IPS-NIHi7 (cell line): ENCODE measurements at regions not wholly inside any gene's neighbourhood (a gene's known extent, or its start where the extent isn't known, plus 50 kb on each side); places are given as distances from the start of the nearest gene placed in this dataset.
A peak's percentile ranks its signal among the peaks of the same experiment; 100 is the strongest.

ENCODE experiments used
- DNase-seq: peaks from one replicate; pipeline ENCODE4 v3.0.0; 2012; ENCODE audit warnings: mixed read lengths; ENCODE audit errors: extremely low spot score

DNA sequence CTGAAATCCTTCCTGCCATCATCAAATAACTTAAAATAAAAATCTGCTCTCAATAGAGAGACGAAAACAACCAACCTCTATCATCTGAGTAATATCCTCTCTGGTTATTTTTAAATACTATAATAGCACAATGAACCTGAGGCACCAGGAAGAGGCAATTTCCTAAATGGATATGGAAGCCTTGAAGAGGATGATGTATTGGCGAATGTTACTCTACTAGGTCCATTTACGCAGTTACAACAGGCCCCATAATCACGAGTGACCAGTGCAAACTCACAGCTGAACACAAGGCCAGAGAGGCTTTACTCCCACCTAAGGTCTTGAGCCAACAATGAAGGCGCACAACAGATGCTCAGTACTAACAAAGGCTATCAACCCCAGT lies 678.8 kb upstream of the NR3C2 start:
- no peak for DNase-seq

DNA sequence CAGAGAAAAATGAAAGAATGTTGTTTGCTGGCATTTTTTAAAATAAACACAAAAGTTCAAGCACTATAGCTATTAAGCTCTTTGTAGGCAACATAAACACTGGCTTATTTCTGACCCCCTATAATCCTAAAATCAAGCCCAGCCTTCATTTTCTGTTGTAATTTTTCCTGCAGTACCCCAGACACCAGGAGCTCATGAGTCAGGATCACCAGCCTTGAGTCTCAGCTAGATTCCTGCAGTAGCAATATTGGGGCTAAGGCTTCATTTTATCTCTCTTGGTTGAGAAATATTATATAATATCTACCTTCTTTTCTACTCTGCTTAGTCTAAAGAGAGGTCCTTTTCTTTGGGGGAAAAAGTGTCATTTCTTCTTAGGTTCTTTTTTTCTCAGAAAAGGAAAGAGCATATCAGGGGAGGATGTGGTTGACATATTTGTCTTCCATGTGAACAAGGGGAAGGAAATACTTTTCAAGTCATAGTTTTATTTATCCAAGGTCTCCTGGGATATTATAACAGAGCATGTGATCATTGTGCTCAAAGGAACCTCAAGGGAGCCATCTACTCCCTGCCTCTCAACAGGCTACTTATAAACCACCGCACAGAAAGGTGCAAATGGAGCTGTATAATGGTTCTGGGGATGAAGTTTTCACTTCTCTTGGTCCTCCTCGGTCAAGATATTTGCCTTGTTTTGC lies 678.3 kb upstream of the NR3C2 start:
- DNase-seq, result no peak

DNA sequence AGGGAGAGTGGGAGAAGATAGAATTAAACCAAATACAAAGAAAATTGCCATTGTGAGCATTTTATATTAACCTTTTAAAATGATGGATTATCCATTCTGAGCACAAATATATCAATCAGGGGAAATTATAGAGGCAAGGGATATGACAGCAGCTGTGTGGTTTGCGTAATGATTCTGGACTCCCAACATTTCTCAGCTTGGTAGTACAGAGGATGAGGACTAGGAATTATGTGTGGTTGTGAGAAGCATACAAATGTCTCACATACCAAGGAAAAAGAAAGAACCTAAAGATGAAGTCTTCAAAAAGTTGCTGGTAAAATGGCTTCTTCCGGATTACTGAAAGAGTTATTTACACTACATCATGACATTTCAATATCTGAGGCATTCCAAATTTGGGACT lies 674.6 kb upstream of the NR3C2 start:
- DNase-seq, result no peak

- no peak for DNase-seq
These were observed 671.7 kb upstream of the NR3C2 start for GRCh38 chr4:149113804-149114430.

DNA sequence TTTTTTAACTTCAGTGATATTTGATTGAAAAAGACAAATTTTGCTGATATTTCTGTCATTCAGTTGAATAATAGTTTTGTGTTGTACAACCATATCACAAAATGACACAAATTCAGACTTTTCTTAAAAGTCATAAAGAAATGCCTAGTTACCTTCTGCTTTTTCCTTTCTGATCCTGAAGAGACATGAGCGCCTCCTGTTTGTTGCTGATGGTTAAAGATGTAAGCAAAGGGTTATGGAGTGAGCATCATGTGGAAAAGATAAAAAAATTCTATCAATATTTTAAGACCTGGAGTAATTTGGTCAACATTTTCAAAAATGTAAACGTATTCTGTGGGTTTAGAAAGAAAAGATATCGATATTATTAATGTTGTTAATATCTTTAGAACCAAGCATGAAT lies 669.9 kb upstream of the NR3C2 start:
- no peak for DNase-seq

DNA sequence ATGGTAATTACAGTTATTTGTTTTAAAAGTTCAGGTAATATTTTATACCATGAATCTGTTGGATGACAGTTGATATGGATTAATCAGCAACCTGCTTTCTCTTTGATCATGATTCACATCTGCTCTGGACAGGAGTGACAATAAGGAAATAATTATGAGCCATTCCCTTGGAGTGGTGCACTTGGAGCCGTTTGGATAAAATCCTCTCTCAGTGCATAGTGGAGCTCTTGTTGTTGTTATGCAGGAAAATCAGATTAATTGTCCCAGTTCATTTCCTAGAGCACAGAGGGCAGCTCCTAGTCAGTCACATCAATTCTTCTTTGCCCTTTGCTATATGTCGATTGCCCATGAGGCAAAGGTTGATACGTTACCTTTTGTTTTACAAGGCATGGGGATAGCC lies 668.3 kb upstream of the NR3C2 start:
- no peak for DNase-seq

GRCh38 chr4:149108626-149109025 lies 666.4 kb upstream of the NR3C2 start:
- no peak for DNase-seq

DNA sequence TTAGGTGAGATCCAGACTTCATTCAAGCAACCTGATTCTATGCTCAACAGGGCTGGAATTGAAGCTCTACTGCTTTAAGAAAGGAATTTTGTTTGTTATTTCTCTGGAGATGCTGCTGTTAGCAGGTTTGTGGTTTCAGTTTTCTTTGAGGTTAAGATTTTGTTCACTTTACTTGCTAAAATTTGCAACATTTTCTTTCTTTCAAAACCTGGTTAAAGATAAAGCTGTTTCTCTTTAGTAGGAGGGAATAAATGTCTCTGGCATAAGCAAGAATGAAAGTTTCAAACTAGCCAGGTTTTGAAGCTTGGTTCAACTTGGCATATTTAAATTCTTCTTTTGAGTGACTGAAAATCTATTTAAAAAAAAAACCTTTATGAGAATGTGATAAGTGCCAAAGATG lies 660.6 kb upstream of the NR3C2 start:
- no peak for DNase-seq

- no peak for DNase-seq
These were observed 659.4 kb upstream of the NR3C2 start for GRCh38 chr4:149101649-149102048.

DNA sequence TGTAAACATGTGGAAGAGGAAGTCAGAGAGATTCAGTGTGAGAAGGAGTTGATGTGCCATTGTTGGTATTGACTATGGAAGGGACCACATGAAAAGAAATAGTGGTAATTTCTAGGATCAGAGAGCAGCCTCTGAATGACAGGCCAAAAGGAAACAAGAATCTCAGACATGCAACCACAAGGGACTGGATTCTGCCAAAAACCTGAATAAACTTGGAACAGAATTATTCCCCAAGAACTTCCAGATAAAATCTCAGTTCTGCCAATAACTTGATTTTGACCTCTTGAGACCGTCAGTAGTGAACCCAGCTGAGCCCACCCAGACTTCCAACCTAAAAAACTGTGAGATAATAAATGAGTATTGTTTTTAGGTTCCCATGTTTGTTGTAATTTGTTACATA lies 653.6 kb upstream of the NR3C2 start:
- DNase-seq, result no peak

DNA sequence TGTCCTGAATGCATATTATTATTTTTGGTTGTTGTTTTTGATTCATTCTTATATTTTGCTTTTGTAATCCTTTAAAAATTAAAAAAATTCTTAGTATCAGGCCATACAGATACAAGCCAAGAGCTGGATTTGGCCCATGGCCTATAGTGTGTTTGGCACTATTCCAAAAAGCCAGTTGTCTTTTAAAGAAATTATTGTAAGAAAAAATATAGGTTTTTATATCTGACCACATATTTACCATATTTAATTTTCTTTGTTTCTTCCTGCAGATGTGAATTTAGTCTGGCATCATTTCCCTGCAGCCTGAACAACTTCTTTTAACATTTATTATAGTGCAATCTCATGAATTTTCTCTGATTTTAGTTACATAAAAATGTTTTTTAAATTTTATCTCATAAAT lies 652.8 kb upstream of the NR3C2 start:
- no peak for DNase-seq

DNA sequence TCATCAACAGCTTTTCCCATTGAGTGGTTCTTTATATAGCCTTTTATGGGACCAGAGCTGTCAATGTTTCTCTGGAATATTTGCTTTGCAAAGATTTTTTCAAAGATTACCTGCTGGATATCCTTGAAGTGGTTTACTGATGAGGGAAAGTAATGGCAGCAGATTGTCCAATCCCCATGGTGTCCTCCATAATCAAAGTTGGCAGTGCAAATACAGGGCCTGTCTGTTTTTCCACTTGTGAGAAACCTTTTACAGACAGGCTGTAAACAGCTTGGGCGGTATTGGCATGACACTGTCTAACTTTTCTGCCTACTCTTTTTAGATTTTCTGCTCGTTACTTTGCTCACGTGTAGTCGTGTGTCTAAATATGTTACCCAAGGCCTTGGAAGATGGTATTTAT lies 641.9 kb upstream of the NR3C2 start:
- DNase-seq, result no peak

DNA sequence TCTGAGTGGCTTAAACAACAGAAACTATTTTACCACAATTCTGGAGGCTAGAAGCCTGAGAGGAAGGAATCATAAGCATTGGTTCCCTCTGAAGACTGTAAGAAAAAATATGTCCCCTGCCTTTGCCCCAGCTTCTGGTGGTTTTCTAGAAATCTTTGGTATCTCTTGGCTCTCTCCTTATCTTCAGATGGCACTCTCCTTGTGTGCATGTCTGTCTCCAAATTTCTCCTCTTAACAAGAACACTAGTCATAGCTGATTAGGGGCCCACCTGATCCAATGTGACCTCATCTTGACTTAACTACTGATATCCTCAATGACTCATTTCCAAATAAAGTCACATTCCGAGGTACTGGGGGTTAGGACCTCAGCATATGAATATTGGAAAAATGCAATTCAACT lies 635.0 kb upstream of the NR3C2 start:
- no peak for DNase-seq

DNA sequence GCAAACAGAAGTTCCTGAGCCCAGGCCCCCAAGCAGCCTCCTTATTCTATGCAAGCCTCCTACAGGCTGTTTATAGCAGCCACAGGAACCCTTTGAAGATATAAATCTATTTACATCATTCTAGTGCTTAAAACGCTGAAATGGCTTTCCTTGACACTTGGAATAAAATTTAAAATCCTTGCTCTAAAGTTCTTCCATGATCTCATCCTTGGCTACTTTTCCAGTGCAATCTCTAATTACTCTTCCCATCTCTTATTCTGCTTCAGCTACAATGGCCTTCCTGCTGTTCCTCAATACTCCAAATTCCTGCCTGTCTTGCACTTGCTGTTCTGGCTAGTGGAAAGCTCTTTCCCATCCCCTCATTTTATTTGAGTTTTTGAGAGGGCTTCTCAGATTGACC lies 634.2 kb upstream of the NR3C2 start:
- DNase-seq, result no peak

DNA sequence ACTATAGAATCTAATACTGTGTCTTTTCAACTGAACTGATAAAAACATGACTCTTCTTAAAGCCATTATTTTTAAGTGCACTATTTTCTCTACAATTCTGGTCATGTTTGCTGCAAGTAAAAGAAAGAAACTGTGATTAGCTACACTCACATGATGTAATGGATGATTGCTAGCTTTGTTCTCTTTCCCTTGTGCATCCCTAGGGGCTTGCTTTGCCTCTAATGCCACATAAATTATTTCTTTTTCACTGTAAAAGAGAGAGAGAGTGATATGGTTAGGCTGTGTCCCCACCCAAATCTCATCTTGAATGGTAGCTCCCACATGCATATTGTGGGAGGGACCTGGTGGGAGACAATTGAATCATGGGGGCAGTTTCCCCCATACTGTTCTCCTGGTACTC lies 630.2 kb upstream of the NR3C2 start:
- DNase-seq, result no peak

- no peak for DNase-seq
These were observed 623.5 kb upstream of the NR3C2 start for GRCh38 chr4:149065753-149066152.

- DNase-seq, result no peak
These were observed 620.8 kb upstream of the NR3C2 start for GRCh38 chr4:149062997-149063396.

- no peak for DNase-seq
These were observed 615.4 kb upstream of the NR3C2 start for GRCh38 chr4:149057594-149057993.

DNA sequence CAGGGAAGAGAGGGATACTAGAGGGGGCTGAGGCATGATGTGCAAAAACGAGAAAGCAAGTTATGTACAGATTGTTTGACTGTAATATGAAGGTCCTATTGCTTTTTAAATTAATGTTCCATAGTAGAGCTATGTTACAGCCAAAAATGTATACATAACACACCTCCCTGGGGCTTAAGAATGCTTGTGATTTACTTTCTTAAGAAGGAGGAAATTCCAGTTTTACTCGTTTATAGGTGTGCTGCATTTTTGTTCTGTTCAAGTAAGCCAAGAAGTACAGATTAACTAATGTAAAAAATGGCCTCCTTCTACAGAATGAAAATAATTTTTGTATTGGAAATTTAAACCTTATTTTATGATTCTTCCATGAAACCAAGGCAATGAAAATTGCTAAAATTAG lies 614.4 kb upstream of the NR3C2 start:
- no peak for DNase-seq

GRCh38 chr4:149055624-149056023 lies 613.4 kb upstream of the NR3C2 start:
- DNase-seq, result no peak

DNA sequence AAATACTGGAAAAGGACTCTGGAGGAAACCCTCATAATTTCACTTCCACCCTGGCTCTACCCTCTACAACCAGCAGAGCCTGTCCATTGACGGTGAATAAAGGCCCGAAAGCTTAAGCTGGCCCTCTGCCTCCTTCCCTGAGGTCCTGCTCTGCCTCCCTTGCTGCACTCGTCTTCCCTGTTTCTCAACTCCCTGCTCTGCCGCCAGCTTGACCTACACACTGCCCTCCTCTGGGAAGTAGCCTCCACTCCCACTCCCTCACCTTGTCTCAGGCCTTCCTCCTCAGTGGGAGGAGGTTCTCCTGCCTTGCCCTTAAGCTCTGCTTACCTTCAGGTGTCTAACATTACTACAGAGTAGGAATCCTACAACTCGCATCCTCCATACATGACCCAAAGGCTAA lies 608.6 kb upstream of the NR3C2 start:
- DNase-seq, result peak; percentile 28

DNA sequence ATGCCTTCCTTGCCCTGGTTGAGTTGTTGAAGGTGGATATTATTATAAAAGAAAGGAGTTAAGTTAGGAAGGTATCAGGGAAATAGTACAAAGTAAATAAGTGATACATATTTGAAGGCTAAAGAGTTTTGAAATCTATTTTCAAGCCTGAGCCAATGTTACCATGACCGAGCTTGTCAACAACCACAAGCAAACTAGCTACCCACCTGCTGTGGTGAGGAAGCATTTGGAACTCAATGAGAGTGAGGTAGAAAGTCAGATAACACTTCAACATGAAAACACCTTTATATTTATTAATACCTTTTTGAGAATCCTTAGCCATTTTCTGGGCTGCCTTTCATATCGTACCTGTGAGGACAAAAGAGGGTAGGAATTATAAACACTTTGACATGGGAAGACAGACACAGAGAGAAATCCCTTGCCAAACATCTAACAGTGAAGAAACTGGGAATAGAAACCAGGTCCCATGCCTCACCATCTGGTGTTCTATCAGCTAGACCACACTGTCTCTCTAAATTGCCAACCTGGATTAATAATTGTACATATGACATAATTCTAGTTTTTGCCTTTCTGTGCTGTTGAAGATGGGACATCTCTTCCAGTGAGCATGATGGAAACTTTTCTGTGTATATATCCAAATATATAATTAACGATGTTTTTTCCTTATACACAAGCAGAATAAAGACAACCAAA lies 606.4 kb upstream of the NR3C2 start:
- no peak for DNase-seq

GRCh38 chr4:149047368-149047767 lies 605.2 kb upstream of the NR3C2 start:
- no peak for DNase-seq
